ENCODE measurements at regions not wholly inside any gene's neighbourhood (a gene's known extent, or its start where the extent isn't known, plus 50 kb on each side); places are given as distances from the start of the nearest gene placed in this dataset.
A peak's percentile ranks its signal among the peaks of the same experiment; 100 is the strongest.

DNA sequence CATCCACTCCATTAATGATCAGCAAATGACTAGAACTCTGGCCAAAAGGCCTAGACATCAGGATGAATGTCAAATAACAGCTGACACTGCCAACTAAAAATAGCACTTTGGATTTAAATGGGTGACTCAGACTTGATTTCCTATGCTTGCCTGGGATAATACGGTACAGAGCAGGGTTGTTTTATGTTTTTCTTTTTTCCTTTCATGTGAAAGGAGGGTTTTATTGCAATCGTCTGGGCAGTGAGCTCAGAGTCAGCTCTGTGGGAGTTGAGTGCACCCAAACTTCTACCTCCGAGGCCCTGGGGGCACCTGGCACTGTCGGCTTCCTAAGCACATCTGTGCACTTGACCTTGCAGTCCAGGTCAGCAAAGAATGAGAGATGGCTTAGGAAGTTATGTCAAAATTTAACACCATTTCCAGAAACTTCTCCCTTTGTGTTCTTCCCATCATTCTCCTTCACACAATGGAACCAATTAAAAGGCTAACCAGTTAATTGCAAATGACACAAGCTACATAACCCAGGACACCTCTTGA is 134.1 kb downstream of the LACC1 start:
- no peak for TF ChIP-seq TAF1 (IDR thresholded peaks at IDR 0.05; ENCODE audit: borderline replicate concordance, low read depth, low read length)
- DNase-seq (ENCODE audit: insufficient read length), result no peak
- no peak for FAIRE-seq

DNA sequence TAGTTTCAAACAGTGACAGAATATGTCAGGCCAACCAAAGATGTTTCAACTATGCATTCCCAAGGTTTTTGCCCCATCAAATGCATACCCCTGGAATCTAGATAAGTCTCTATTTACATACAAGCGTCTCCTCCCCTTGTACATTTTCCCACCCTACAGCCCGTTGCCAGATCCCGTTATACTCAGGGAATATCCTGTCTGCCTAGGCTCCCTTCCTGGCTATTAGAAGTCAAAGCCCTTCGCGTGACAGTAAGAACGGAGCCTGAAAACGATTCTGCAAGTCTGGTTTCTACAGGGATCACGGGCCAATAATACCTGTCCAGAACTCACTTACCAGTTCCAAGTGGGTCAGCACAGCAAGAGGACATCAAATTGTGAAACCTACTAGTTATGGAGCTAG is 134.8 kb downstream of the LACC1 start:
- FAIRE-seq (no peak), DNase-seq (ENCODE audit: insufficient read length) (no peak)
- TF ChIP-seq POLR2A (IDR thresholded peaks at IDR 0.05; ENCODE audit: low read depth, low read length), result no peak
- TF ChIP-seq POLR2AphosphoS5 (IDR thresholded peaks at IDR 0.05; ENCODE audit: low read depth, low read length), result no peak
- no peak for TF ChIP-seq TAF1 (IDR thresholded peaks at IDR 0.05; ENCODE audit: borderline replicate concordance, low read depth, low read length)

DNA sequence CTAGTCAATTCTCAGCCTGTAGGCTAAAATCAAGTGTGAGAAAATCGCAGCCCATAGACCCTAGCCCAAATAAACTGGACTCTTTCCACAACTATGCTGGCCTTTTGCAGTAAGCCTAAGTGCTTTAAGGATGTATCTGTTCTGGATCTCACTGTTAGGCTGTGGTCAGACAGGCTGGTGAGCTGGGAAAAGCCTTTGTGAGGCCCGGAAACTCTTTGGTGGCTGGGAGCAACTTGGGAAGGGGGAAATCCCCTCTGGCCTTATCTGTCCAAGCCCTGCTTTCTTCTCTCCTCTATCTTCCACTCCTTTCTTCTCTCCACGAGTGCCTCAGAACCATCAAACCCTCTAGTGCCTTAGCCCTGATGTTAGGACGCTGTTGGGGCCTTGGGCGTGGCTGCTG is 135.4 kb downstream of the LACC1 start:
- FAIRE-seq, result no peak
- TF ChIP-seq POLR2A (IDR thresholded peaks at IDR 0.05; ENCODE audit: low read depth, low read length), result no peak
- no peak for TF ChIP-seq POLR2AphosphoS5 (IDR thresholded peaks at IDR 0.05; ENCODE audit: low read depth, low read length)
- TF ChIP-seq TAF1 (IDR thresholded peaks at IDR 0.05; ENCODE audit: borderline replicate concordance, low read depth, low read length), result no peak
- DNase-seq (ENCODE audit: insufficient read length), result no peak

DNA sequence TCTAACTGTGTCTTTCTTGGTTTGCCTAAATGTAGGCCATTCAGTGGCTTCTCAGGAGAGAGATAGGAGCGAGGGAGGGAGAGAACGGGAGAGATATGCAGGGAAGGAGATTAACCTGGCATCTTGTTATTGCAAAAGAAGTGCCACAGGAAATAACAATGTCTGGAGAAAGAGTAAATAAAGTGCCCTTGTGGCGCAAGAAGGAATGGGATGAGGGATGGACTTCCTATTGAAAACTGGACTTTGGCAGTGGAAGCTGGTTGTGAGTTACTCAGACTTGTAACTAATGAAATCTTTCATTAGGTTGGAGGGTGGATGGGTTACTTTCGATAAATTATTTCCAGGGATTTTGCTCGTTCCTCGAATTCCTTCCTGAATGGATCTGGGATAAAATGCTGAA is 136.1 kb downstream of the LACC1 start:
- FAIRE-seq, result no peak
- DNase-seq (ENCODE audit: insufficient read length), result no peak
- TF ChIP-seq POLR2AphosphoS5 (IDR thresholded peaks at IDR 0.05; ENCODE audit: low read depth, low read length) (no peak), TAF1 (IDR thresholded peaks at IDR 0.05; ENCODE audit: borderline replicate concordance, low read depth, low read length) (no peak), POLR2A (IDR thresholded peaks at IDR 0.05; ENCODE audit: low read depth, low read length) (no peak)

DNA sequence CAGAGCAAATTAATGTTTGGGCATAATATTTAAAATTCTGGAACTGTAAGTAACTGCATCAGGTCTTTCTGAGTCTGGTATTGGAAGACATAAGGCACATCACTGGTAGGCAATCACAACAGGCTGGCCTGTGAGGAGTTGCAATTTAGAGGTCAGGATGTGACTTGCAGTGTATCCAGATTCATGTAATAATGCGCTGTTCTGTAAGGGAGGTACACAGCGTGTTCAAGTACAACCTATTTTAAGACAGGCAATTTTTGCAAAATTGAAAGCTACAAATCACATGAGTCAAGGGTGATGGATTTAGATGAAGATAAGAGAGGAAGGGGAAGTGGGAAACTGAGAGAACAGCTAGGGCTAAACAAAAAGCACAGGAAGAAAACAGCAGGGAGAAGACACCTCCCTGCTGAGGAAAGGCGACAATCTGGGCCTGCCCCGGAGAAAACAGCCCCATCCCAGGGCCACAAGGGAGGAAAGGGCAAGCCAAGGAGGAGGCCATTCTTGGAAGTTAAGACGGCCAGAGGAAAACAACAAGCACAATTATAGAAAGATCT is 138.1 kb downstream of the LACC1 start:
- TF ChIP-seq POLR2AphosphoS5 (IDR thresholded peaks at IDR 0.05; ENCODE audit: low read depth, low read length) (no peak), POLR2A (IDR thresholded peaks at IDR 0.05; ENCODE audit: low read depth, low read length) (no peak), TAF1 (IDR thresholded peaks at IDR 0.05; ENCODE audit: borderline replicate concordance, low read depth, low read length) (no peak)
- peak; percentile 42 for FAIRE-seq
- no peak for DNase-seq (ENCODE audit: insufficient read length)

DNA sequence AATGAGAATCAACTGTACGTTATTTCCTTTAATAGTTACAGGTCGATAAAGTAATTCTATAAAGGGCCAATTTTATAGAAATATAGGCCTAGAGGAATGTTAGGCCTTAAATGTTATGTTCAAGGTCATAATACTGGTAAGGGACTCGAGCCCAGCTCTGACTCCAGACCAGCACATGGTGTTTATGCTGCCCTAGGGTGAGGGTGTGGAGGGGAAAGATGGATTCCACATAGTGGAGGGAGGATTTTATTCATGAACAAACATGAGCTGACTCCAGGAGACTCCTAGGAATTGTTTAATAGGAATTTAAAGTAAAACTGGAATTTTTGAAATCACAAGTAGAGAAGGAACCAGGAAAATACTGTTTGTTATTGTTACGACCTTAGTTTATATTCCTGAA is 139.9 kb downstream of the LACC1 start:
- no peak for DNase-seq (ENCODE audit: insufficient read length)
- no peak for TF ChIP-seq TAF1 (IDR thresholded peaks at IDR 0.05; ENCODE audit: borderline replicate concordance, low read depth, low read length)
- no peak for TF ChIP-seq POLR2A (IDR thresholded peaks at IDR 0.05; ENCODE audit: low read depth, low read length)
- no peak for TF ChIP-seq POLR2AphosphoS5 (IDR thresholded peaks at IDR 0.05; ENCODE audit: low read depth, low read length)
- FAIRE-seq, result no peak

DNA sequence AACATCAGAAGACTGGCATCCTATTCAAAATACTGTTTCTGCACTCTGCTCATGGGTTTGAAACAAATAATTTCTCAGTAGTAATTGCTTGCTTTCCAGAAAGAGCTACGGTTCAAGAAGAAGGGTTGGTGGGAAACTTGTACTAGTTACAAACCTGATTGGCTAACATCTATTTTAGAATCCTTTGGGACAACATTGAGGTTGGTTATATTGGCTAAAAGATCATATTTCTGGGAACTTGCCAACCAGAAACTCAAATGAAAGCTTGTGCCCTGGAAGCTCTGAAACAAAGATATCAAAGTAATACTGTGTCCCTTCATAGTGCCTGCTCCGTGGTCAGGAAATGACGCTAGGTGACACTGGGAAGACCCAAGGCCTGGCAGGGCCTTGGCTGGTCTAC is 141.7 kb downstream of the LACC1 start:
- DNase-seq (ENCODE audit: insufficient read length) (no peak), FAIRE-seq (no peak)
- TF ChIP-seq POLR2AphosphoS5 (IDR thresholded peaks at IDR 0.05; ENCODE audit: low read depth, low read length), result no peak
- TF ChIP-seq POLR2A (IDR thresholded peaks at IDR 0.05; ENCODE audit: low read depth, low read length), result no peak
- TF ChIP-seq TAF1 (IDR thresholded peaks at IDR 0.05; ENCODE audit: borderline replicate concordance, low read depth, low read length), result no peak

DNA sequence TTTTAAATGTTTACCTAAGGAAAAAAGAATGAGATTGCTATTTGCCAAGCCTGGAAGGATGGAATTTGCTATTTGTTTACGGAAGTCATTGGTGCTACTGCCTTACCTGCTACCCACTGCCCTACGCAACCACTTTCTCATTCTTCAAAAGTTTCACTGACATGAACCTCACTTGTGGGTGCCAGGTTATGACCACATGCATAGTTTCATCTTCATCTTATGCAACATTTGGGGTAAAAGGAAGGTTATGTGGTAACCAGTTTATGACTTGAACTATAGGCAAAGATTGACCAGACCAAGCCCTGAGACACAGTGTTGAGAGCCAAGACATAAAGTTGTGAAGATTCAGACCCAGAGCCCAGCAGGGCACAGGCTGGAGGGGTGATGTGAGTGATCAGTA is 142.5 kb downstream of the LACC1 start:
- TF ChIP-seq TAF1 (IDR thresholded peaks at IDR 0.05; ENCODE audit: borderline replicate concordance, low read depth, low read length), result no peak
- no peak for DNase-seq (ENCODE audit: insufficient read length)
- FAIRE-seq, result no peak

DNA sequence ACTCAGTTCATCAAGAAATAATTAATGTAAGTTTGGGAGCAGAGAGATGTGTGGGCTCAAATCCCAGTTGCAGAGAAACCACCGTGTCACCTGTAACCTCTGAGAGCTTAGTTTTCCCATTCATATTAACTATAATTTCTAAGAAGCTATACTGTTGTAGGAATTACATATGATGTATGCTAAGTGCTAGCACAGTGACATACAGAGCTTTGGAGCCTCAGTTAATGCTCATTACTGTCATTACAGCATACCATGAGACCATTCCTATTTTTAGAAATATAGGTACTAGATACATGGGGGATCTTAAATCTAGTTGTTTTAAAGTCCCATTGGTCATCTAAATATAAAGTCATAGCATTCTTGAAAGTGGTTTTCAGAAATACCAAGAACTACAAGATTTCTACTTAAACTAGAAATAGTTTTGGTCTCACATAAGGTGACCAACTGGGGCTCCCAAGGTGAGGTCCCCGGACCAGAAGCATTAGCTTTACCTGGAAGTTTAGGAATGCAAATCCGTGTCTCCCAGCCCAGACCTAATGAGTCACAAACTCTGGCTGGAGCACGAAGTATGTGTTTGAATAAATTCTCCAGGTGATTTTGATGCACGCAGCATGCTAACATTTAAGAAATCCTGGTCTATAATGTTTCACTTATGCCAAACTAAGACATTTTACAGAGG is 144.6 kb downstream of the LACC1 start:
- no peak for DNase-seq (ENCODE audit: insufficient read length)
- FAIRE-seq, result no peak
- TF ChIP-seq TAF1 (IDR thresholded peaks at IDR 0.05; ENCODE audit: borderline replicate concordance, low read depth, low read length), result no peak
- no peak for TF ChIP-seq POLR2AphosphoS5 (IDR thresholded peaks at IDR 0.05; ENCODE audit: low read depth, low read length)
- no peak for TF ChIP-seq POLR2A (IDR thresholded peaks at IDR 0.05; ENCODE audit: low read depth, low read length)

DNA sequence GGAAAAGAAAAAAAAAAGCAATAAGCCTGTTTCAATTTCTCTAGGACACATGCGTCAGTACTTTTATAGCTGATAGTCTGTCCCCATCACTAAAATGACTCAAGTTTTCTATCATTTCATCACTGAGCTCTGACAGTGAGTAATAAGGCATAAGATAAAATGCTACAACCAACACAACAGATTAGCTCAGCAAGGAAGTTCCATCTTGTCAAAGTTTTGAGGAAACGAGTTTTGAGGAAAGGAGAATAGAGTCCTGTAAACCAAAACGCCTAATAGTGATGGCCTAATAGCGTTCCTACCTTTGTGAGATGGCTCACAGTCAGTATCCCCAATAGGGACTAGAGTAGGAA is 145.1 kb downstream of the LACC1 start:
- no peak for TF ChIP-seq TAF1 (IDR thresholded peaks at IDR 0.05; ENCODE audit: borderline replicate concordance, low read depth, low read length)
- DNase-seq (ENCODE audit: insufficient read length), result no peak
- no peak for FAIRE-seq

DNA sequence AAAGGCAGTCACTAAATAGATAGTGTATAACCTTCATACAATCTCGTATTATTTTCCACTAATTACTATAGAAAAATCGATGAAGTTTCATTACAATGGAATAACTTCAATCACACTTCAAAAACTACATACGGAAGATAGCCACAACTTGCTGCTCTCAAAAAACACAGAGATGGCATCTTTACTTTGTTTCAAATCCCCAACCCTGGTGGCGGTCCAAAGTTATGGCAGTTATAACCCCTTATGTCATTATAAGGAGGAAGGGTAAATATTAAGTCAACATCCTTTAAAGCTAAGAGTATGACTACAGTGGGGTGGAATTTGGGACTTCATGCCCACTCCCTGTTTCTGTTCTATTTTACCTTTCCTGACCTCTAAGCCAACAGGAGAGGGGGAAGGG is 146.5 kb downstream of the LACC1 start:
- TF ChIP-seq TAF1 (IDR thresholded peaks at IDR 0.05; ENCODE audit: borderline replicate concordance, low read depth, low read length) (no peak), POLR2A (IDR thresholded peaks at IDR 0.05; ENCODE audit: low read depth, low read length) (no peak), POLR2AphosphoS5 (IDR thresholded peaks at IDR 0.05; ENCODE audit: low read depth, low read length) (no peak)
- FAIRE-seq, result no peak
- no peak for DNase-seq (ENCODE audit: insufficient read length)

DNA sequence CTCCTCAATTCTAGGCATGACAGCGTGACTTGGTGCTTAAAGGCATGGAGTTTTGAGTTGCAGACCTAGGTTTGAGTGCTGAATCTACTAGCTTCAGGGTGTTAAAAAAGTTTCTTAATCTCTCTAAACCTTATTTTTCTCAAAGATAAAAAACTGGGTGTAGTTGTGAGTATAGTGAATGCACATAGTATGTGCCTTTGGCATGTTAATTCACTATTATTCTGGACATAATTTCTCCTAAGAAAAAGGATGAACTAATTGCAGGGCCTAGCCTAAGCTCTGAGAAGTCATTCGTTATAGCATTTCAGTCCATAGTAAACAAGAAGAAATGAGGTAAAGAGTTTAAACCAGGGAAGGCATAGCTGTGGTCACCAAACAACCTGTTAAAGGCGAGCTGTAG is 149.0 kb downstream of the LACC1 start:
- FAIRE-seq (no peak), DNase-seq (ENCODE audit: insufficient read length) (no peak)
- TF ChIP-seq TAF1 (IDR thresholded peaks at IDR 0.05; ENCODE audit: borderline replicate concordance, low read depth, low read length), result no peak
- no peak for TF ChIP-seq POLR2AphosphoS5 (IDR thresholded peaks at IDR 0.05; ENCODE audit: low read depth, low read length)
- no peak for TF ChIP-seq POLR2A (IDR thresholded peaks at IDR 0.05; ENCODE audit: low read depth, low read length)

DNA sequence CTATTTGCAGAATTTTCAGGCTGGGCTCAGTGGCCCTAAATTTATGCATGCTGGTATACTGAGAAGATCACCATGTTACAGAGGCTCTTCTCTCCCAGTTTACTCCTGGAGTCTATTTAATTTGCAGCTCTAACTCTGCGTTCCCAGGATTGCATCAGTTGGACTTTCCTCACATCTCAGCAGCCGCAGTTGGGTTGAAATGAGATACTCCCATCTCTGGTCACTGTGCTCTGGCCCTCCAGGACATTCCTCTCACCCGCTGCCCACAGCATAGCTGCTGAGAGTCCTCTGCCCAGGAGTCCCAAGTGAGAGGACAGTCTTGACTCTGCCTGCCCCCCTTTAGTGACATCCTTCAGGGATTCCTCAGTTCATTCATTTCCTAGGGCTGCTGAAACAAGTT is 150.9 kb downstream of the LACC1 start:
- FAIRE-seq, result no peak
- DNase-seq (ENCODE audit: insufficient read length), result no peak
- TF ChIP-seq POLR2A (IDR thresholded peaks at IDR 0.05; ENCODE audit: low read depth, low read length) (no peak), TAF1 (IDR thresholded peaks at IDR 0.05; ENCODE audit: borderline replicate concordance, low read depth, low read length) (no peak), POLR2AphosphoS5 (IDR thresholded peaks at IDR 0.05; ENCODE audit: low read depth, low read length) (no peak)

Measured in GM12892 (cell line).